ENCODE measurements at regions not wholly inside any gene's neighbourhood (a gene's known extent, or its start where the extent isn't known, plus 50 kb on each side); places are given as distances from the start of the nearest gene placed in this dataset.

DNA sequence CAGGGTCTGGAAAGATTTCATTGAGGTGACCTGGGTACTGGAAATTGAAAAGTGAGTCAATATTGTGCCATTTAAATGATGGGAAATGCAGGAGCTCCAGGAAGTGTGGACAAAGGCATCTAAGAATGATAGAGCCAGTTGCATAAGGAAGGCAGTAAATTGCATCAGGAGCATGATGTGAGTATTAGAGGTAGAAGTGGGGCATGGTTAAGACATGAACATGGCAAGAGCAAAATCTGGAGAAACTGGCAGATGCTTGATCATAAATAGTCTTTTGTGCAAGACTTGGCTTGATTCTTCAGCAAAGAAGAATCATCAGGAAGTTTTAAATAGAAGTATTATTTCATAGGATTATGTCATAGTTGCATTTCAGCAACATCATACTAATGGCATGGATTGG is 157.4 kb upstream of the PUM3 start:
- no peak for DNase-seq (ENCODE audit: low spot score)
- TF ChIP-seq, protein P1, sequence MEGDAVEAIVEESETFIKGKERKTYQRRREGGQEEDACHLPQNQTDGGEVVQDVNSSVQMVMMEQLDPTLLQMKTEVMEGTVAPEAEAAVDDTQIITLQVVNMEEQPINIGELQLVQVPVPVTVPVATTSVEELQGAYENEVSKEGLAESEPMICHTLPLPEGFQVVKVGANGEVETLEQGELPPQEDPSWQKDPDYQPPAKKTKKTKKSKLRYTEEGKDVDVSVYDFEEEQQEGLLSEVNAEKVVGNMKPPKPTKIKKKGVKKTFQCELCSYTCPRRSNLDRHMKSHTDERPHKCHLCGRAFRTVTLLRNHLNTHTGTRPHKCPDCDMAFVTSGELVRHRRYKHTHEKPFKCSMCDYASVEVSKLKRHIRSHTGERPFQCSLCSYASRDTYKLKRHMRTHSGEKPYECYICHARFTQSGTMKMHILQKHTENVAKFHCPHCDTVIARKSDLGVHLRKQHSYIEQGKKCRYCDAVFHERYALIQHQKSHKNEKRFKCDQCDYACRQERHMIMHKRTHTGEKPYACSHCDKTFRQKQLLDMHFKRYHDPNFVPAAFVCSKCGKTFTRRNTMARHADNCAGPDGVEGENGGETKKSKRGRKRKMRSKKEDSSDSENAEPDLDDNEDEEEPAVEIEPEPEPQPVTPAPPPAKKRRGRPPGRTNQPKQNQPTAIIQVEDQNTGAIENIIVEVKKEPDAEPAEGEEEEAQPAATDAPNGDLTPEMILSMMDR (IDR thresholded peaks at IDR 0.05; ENCODE audit: extremely low read depth, missing control alignments) = no peak

DNA sequence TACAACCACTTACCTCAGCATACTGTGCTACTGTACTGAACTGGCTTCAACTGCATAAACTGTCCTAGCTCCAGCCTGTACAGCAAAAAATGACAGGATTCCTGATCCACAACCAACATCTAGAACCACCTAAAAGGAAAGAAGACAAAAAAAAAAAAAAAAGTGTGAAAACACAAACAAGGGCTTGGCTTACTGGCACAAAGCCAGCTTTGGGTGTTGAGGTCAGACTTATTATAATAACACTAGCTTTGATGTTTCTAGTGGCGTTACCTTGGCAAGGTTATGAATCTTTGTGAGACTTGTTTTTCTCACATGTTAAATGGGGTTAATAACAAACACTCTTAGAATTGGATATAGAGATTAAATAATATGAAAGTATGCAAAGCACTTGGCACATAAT is 148.5 kb upstream of the PUM3 start:
- TF ChIP-seq, protein P1 (IDR thresholded peaks at IDR 0.05; ENCODE audit: extremely low read depth, missing control alignments) = no peak
- no peak for DNase-seq (ENCODE audit: low spot score)

GRCh38 chr9:2991292-2991691 is 147.4 kb upstream of the PUM3 start:
- TF ChIP-seq, protein P1 (IDR thresholded peaks at IDR 0.05; ENCODE audit: extremely low read depth, missing control alignments) = no peak
- DNase-seq (ENCODE audit: low spot score) = no peak

GRCh38 chr9:2987679-2988078 is 143.8 kb upstream of the PUM3 start:
- TF ChIP-seq, protein P1 (IDR thresholded peaks at IDR 0.05; ENCODE audit: extremely low read depth, missing control alignments) = no peak
- no peak for DNase-seq (ENCODE audit: low spot score)

GRCh38 chr9:2985343-2985742 is 141.4 kb upstream of the PUM3 start:
- no peak for DNase-seq (ENCODE audit: low spot score)
- TF ChIP-seq, protein P1 (IDR thresholded peaks at IDR 0.05; ENCODE audit: extremely low read depth, missing control alignments) = no peak

DNA sequence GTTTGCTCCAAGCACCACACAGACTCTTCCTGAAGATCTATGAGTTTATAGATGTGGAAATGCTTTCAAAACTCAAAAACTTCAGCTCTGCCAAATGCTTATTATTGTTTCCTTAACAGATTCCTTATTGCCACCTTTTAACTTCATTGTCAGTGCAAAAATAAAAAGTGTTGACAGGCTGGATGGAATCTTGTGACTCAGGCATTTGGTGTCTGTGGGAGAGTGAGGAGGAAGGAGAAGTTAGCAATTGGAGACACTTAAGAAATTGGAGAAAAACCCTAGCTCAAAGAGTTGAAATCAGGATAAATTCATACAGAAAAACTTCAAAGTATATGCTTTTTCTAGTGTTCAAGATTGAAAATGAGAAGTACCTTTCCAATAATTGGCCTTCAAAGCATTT is 140.6 kb upstream of the PUM3 start:
- TF ChIP-seq, protein P1 (IDR thresholded peaks at IDR 0.05; ENCODE audit: extremely low read depth, missing control alignments) = no peak
- DNase-seq (ENCODE audit: low spot score) = no peak

- TF ChIP-seq, protein P1 (IDR thresholded peaks at IDR 0.05; ENCODE audit: extremely low read depth, missing control alignments) = no peak
- no peak for DNase-seq (ENCODE audit: low spot score)
These were observed 136.2 kb upstream of the PUM3 start for GRCh38 chr9:2979957-2980610.
